ENCODE measurements at regions not wholly inside any gene's neighbourhood (a gene's known extent, or its start where the extent isn't known, plus 50 kb on each side); places are given as distances from the start of the nearest gene placed in this dataset.

DNA sequence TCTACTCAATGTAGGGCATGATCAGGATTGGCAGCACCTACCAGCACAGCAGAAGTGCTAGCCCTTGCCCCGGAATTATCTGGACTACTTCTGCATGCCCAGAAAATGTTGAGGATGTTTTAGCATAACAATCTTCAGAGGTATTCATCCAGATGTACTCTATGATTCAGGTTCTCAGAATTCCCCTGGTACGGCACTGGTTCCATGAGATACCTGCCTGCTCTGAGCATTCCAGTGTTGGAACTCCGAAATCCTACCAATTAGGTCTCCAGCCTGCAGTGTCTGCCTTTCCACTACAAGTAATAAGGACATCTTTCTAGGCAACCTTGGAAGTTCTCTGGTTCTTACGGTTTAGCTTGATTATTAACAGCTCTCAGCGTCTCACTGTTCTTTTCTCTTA lies 554.5 kb downstream of the HACE1 start:
- DNase-seq = no peak

DNA sequence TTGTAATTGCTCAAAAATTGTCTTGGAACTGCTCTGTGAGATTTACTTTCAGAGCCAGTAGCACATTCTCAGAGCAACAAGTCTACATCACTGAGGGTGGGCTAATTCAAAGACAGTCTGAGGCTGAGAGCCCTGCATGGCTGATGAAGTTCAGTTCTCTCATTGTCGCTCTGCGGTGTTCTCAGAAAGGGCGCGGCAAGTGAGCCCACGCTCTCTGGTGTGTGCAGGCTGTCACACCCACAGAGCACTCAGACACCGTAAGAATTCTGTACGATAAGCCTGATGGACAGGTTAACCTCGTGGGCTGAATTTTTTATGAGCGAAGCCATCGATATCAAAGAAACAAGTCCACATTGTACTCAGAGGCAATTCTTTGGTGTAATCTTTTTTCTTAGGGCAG lies 557.8 kb downstream of the HACE1 start:
- DNase-seq = no peak

DNA sequence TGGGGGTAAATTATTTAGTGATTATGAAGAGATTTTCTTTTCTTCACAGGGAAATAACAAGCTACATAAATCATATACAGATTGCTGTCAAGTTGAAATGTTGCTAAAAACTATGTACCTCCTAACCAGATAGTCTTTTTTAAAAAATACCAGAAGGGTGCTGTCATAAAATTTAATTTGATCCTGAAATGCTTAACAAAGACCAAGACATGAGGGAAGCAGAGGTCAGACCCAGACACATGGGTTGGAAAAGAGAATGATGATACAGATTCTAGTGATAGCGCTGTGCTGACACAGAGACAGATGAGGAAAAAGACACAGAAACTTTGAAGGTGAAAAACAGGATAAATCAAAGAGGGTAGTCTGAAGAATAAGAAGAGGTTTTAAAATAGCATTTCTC lies 573.1 kb downstream of the HACE1 start:
- DNase-seq = no peak

DNA sequence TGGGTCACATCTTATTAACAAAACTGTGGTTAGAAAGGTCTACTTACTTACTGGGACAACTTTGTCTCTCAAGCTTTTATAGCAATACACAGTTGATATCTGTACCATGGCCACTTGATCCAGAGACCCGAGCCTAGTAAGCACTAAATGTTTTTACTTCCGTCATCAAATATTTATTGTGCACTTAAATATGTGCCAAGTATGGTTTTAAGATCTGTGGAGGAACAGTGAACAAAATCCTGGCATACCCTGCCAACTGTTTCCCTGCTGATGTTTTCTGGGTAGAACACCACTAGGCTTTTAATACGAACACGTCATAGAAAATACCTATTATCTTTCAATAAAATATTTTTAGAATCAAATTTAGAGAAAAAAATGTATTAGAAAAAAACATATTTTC lies 574.8 kb downstream of the HACE1 start:
- no peak for DNase-seq

DNA sequence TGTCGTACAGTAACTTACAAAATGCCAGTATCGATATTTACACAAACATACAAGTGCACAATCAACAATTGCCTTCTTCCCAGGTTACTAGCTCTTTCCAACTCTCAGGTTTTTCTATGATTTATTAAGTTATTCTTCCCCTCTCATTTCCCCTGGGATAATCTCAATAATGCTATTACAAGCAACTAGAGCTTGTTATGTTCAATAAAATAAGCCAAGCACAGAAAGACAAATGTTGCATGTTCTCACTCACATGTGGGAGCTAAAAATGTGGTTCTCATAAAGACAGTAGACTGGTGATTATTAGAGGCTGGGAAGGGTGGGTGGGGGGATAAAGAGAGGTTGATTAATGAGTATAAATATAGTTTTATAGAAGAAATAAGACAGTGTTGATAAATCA lies 577.1 kb downstream of the HACE1 start:
- no peak for DNase-seq

DNA sequence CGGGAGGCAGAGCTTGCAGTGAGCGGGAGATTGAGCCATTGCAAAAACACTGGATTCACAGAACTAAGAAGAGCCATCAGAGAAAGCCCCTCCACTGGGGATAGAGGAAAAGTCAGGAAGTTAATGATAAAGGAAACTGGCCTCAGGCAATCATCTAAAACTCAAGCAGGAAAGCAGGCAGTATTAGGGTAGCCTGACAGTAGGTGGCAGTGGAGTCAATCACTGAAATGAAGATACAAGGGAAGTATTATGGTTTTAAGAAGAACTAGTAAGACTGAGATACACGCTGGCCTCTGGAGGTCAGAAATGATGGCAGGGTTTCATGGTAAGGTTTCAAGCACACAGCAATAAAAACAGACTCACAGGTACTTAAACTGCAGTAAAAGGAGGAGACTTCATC lies 578.3 kb downstream of the HACE1 start:
- no peak for DNase-seq

DNA sequence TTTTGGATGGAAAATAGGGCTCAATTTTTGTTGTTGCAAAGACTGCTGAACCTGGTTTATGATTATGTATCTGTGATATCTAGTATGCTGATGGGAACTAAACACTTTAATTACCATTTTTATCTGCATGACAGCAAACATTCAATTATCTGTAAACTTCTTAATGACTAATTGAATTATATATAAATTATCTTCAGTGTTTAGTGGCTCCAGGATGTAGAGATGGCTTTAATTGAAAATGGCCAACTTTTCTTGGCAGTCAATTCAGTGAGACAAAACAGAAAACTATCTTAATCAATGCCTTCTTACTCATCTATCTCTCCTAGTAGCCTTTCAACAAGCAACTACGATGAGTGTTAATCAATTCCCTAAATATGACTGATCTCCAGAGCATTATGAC lies 591.3 kb downstream of the HACE1 start:
- DNase-seq = no peak

DNA sequence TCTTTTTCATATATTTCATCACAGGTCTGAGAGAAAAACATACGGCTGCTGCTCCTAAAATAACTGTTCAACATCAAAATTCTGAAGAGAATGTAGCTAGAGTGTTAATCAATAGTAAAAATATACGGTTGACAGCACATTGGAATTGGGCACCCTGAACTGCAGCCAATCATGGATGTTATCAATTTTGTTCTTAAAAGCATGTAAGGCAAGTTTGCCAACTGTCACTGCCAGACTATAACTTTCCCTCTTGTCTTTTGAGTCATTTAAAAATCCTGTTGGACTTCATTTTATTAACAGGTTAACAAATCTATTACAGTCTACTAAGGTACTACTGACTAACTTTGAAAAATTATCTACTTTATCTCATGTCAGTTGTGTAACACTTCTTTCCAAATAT lies 592.8 kb downstream of the HACE1 start:
- DNase-seq = no peak

DNA sequence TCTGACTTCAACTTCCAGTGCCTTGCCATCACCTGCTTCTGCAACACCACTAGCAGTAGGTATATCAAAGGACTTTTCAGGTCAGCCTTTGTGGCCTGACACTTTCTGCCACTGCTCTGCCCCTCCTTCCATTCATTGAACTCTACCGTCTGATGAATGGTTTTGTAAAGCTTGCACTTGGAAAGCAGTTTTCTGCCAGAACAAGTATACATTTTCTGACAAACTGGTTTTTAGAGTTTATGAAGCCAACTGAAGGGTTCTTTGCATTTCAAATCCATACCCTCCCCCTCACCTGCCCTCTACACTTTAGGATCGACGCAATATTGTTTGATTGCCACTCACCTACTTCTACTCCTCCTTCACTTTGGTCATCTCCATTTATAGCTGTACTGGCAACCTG lies 603.1 kb downstream of the HACE1 start:
- DNase-seq = no peak

DNA sequence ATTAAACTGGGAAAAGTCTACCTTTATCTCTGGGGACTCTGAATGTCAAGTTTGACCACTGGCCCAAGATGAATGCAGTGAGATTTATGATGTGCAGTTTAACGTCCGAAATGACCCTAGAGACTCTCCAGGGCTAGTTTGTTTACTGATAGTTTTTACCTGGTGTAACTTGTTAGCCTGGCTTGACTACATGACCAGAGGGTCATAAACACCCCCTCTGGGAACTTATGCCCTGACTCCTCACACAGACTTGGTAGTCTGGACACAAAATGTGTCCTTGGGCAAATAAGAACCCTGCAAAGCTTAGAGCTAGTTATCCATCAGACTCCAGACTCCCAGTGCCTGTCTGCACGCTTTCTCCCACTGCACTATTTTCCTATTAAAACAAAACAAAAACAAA lies 606.5 kb downstream of the HACE1 start:
- DNase-seq = no peak

DNA sequence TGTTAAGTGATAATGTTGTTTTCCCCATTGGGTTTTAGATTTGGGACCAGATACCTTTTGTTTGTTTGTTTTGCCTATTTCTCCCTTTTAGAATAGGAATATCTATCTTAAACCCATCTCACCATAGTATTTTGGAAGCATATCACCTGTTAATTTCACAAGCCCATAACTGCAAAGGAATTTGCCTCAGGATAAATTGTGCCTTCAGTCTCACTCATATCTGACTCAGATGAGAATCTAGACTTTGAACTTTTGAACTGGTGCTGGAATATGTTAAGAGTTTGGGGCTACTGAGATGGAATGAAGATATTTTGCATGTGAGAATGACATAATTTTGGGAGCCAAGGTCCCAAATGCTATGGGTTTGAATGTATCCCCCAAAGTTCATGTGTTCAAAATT lies 607.4 kb downstream of the HACE1 start:
- no peak for DNase-seq

DNA sequence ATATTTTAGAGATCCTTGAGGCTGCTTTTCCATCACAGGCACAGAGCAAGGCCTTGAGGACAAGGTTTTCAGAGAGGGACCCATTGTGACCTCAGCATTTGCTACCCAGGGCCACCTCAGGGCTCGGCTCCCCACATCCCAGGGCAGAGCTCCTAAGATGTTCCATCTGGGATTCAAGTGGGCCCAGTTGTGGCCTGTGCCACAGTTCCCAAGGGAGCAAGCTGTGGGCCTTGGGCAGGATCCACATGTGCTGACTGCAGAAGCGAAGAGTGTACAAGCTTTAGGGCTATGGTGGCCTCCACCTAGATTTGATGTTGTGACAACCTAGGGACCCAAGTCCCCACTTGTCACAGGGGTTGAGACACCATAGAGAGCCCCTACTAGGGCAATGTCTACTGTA lies 608.1 kb downstream of the HACE1 start:
- DNase-seq = no peak

DNA sequence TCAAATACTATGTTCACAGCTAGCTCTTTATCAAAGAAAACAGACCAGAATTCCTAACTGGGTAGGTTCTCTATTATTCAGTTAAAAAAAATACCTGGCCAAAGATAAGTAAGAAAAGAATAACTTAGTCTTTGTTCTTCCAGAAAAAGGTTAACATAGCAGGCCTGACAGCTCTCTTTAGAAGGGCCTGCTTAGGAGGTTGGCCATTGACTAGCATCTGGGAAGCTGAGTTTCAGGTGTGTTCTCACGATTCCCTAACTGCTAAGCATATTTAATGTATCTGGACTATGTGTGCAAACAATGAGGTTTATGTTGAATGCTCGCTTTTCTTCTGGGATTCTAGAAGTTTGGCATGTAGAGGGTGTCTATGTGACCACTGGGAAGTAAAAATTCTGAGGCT lies 618.9 kb downstream of the HACE1 start:
- DNase-seq = no peak

DNA sequence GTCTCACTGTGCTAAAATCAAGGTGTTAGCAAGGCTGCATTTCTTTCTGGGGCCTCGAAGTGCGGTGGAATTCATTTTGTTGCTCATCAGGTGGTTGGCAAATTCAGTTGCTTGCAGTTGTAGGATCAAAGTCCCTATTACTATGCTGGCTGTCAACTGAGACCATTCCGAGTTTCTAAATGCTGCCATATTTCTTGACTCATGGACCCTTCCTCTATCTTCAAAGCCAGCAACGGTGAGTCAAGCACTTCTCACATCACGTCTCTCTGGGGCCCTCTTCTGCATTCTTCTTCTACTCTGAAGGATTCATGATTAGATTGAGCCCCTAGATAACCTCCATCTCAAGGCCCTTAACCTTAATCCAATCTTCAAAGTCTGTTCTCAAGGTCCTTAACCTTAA lies 619.7 kb downstream of the HACE1 start:
- no peak for DNase-seq

DNA sequence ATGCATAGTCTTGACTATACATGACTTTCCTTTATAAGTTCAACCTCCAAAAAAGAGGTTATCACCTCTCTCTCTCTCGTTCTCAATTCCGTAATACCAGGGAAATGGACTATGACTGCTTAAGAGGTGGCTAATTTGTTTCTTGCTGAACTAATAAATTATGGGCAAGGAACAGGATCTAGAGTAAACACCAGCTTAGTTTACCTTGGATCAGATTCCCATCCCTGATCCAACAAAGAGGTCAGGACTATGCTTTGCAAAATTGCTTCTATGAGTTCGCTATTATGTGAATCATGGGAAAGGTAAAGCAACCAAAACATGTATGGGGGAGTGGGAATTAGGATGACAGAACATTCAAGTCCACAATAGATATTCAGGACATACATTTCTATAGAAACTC lies 630.7 kb downstream of the HACE1 start:
- DNase-seq = no peak

DNA sequence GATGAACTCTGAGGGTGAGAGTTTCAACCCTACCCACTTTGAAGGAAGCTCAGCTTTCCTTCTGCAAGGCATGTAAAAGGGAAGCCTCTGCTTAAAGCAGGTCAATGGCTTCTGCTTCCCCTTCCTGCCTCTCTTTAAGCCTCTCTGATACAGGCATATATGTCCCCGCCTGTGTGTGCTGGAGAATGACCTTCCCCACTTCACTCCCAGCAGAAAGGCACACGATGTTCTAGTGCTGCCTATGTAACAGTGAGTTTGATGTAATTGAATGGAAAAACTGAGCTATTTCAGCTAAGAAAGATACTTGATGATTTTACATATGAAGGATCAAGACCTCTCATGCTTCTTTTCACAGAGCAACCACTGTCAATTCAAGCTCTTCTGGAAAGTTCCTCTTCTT lies 632.2 kb downstream of the HACE1 start:
- no peak for DNase-seq

DNA sequence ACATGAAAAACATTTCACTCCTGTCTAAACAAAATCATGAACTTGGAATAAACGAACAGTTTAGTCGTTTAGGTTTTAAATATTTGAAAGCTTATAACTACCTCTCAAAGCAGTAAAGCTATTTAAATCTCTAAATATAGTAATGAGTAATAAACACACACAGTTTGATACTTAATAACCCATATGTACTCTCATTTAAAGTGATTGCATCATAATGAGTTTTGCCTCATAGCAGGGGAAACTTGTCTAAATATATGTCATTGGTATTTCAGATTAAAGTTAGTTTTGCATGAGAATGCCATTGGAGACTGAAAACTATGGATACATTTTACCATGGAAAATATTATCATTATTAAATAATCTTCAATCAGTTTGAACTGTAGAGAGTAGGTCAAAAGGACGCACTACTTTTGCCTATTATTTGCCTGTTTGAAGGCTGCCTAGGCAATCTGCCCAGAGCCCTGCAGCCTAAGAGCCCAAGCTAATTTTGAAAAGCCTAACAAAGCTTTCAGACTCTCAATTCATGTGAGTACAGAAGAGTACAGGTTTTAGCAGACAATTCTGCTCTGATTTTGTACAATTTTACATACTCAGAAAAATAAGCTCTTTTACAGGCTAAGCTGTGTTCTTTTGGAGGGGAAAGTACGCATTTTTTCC lies 632.8 kb downstream of the HACE1 start:
- DNase-seq = no peak

DNA sequence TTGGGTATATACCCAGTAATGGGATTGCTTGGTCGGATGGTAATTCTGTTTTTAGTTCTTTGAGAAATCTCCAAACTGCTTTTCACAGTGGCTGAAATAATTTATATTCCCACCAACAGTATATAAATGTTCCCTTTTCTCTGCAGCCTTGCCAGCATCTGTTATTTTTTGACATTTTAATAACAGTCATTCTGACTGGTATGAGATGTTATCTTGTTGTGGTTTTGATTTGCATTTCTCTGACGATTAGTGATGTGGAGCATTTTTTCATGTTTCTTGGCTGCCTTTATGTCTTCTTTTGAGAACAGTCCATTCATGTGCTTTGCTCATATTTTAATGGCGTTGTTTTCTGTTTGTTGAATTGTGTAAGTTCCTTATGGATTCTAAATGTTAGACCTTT lies 641.6 kb downstream of the HACE1 start:
- DNase-seq = no peak

DNA sequence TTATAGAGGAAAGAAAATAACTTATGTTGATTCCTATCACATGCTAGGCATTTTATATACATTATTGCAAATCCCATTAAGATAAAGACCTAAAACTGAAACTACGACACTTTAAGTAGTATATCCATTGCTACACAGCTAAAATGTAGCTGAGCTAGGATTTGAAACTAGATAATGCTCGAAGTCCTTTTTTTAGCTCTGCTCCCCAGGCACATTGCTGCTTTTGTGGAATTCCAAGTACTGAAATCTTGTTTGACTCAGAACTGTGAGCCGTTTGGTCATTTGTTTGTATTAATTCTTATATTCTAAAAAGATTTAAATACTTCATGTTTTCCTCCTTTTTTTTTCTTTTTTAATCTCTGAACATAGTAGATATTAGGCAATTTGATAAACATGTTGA lies 644.8 kb downstream of the HACE1 start:
- DNase-seq = no peak

DNA sequence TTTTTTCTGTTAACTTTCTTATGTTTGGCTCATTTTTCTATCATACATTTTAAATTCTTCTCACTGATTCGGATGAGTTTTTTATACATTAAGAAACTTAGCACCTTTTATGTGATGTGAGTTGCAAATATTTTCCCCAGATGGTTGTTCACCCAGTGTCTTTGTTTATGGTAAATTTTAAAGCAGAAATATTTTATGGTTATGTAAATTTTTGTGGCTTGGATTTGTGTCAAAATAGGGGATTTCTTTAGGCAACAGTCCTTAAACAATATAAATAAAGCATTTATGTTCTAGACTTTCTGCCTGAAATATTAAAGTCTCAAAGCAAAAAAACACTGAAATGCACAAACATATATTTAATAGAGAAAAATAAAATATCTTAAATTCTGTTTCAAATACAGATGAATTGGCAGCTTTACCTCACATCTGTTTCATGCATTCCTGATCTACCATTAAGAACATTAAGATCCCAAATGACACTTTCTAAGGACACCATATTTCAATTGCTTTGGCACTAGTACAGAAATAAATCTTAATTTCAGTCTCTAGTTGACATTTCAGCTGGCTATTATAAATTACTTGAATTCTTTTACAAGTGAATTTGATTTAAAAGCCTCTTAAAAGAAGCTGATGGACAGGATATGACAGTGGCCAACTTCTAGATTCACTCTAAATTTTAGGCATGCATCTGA lies 646.6 kb downstream of the HACE1 start:
- no peak for DNase-seq

DNA sequence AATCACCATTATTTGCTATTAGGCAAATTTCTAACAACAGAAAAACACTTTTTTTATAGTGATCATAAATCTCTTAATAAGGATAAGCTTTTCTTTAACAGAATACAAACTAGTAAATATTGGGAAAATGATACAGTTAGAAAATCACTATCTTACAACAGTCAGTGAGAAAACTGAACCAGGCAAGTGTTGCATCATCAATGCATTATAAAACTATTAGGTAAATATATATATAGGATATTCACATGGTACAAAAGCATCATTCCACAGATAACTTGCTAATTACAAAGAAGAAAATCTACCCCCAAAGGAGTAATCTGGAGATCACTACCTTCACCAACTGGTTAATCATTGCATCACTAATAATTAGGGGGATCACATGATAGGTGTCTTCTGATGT lies 652.1 kb downstream of the HACE1 start:
- DNase-seq = no peak

DNA sequence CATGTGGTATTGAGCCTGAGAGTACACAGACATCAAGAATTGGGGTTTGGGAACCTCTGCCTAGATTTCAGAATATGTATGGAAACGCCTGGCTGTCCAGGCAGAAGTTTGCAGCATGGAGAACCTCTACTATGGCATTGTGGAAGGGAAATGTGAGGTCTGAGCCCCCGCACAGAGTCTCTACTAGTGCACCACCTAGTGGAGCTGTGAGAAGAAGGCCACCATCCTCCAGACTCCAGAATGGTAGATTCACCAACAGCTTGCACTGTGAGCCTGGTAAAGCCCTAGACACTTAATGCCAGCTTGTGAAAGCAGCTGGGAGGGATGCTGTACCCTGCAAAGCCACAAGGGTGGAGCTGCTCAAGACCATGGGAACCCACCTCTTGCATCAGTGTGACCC lies 658.2 kb downstream of the HACE1 start:
- no peak for DNase-seq

DNA sequence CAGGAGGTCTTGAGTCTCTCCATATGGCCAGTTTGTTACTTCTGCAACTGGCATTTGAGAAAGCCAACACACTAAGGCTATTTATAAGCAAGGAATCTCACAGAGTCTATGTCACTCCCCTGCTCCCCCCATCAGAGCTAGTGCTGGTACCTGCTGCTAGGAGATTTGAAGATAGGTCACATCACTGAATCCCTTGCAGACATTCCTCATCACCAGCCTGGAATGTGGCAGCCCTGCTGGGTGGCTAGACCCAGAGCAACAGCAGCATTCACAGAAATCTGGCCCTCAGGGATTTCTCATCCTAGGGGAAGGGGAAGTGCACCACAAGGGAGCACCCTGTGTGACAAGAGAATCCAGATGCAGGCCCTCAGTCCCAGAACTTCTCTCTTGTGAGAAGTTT lies 672.1 kb downstream of the HACE1 start:
- DNase-seq = no peak

DNA sequence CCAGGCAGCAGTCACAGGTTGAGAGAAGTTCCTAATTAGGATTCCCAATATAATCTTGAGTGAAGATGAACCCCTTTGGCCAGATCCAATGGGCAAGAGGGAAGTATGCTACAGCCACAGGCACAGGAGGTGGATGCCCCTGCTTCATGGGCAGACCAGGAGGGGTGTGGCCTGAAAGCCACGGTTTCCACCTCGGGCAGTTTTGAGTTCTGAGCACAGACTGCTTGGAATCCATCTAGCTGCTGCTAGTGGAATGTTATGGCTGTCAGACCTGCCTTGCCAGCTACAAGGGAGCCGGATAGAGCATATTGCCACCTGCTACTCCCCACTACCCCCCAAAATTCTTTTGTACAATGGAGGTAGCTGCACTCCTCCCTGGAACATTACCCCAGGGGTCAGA lies 672.9 kb downstream of the HACE1 start:
- DNase-seq = no peak

DNA sequence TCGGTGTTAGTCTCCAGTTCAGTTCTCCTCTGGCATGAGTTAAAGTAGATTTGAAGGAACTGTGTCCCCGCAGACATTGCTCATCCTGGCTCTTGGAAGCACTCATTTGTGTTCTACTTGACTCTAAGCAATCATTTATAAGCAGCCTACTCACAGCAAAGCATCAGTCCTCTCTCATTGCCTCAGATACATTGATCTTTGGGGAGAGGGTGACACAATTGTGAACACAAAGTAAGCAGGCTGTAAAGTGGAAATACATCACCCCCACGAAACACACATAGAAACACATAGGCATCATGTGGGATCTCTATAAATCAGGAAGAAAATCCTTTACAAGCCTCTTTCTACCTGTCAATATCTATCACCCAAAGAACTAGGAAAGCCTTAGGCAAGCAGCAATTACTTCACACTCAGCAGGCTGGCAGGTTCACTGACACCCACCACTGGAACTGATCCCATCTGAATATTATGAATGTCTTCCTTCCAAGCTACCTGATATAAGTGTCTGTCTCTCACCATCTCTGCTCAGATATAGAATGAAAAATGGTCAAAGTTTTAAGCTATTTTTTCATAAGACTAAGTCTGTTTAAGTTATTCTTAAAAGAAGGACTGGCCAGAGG lies 675.8 kb downstream of the HACE1 start:
- DNase-seq = no peak

Measured in effector CD8-positive, alpha-beta T cell (primary cell).